Breast epithelium (tissue), 4 donors: ENCODE measurements at regions not wholly inside any gene's neighbourhood (a gene's known extent, or its start where the extent isn't known, plus 50 kb on each side); places are given as distances from the start of the nearest gene placed in this dataset.

Experiments
- DNase-seq, 2 donors: peaks; one replicate each; pipeline ENCODE4 v3.0.0-alpha.2; 2019; ENCODE audit warnings: low spot score in 2 of 2
- H3K27ac ChIP-seq, 2 donors: fragments of 200-600 bp; sonication (generic) in 1 of 2; one replicate each; pipeline ENCODE4 v1.5.1; 2016 to 2019; ENCODE audit warnings: mild to moderate bottlenecking in 1 of 2
- H3K27me3 ChIP-seq, 2 donors: fragments of 200-600 bp; sonication (generic) in 1 of 2; one replicate each; pipeline versions ENCODE4 v1.5.1 to v1.6.0; 2017 to 2019; ENCODE audit warnings: control low read depth in 1 of 2, mild to moderate bottlenecking in 1 of 2
- H3K36me3 ChIP-seq: fragments of 200-600 bp; one replicate; pipeline ENCODE4 v1.5.1; 2019
- H3K4me1 ChIP-seq, 2 donors: fragments of 200-600 bp; sonication (generic); one replicate each; pipeline ENCODE4 v1.5.1; 2016 to 2019; ENCODE audit warnings: control low read depth in 1 of 2
- H3K4me3 ChIP-seq, 3 donors: fragments of 200-600 bp; sonication (generic); 1 replicate in 2 of 3; 2 replicates in 1 of 3; pipeline ENCODE4 v1.5.1; 2016 to 2019; ENCODE audit warnings: mild to moderate bottlenecking in 3 of 3, moderate library complexity in 2 of 3
- H3K9me3 ChIP-seq, 2 donors: fragments of 200-600 bp; sonication (generic) in 1 of 2; one replicate each; pipeline ENCODE4 v1.5.1; 2016 to 2019; ENCODE audit warnings: control low read depth in 1 of 2
- POLR2A ChIP-seq: fragments of 450-650 bp; IDR thresholded peaks from one replicate; pipeline ENCODE4 v1.6.1; 2016; ENCODE audit warnings: antibody characterized with exemption, mild to moderate bottlenecking, moderate library complexity
- POLR2AphosphoS5 ChIP-seq, 3 donors: sonication (generic); formaldehyde crosslinking; IDR thresholded peaks; one replicate each; pipeline ENCODE4 v1.6.1; 2017; ENCODE audit warnings: antibody characterized with exemption in 3 of 3
- intact Hi-C: fragments of 100-400 bp; cut with DNase I; formaldehyde crosslinking; loops from one replicate; pipeline ENCODE4 v1.15.1; 2023; ENCODE audit warnings: low total_unique reads
- TF ChIP-seq, protein P1 (sequence below), 3 donors: fragments of 450-650 bp; IDR thresholded peaks; one replicate each; pipeline ENCODE4 v1.5.1; 2016 to 2017; ENCODE audit warnings: antibody characterized with exemption in 3 of 3, mild to moderate bottlenecking in 3 of 3, moderate library complexity in 3 of 3

DNA sequence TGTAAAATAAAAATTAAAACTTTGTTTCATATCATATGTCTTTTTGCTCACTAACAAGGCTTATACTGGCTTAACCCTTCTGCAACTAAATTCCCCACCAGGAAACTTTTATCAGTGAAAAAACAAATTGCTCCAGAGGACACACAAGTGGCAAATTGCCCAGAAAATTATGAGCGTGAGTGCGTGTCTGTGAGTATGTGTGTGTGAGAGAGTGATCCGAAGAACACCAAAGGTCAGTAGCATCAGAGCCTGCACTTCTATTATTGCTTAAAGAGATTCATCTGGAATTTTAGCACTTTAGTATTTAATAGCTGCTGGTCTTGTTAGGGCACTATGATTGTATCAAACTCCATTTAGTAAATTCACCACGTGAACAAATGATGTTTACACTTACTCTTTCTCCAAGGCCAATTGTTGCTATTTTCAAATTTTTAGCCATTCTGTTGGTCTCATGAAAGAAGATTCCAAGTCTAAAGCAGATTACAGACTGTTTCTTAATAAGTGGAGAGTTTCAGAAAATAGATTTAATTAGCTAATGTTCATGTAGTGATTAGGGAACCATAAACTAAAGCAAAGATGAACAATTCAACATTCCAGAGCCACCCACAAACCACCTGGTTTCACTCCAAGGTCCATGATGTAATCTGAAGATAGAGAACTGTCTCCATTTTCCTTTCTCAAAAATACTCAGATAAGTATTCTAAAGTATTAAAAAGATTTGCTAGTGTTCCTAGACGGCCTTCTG lies 91.1 kb upstream of the IL12A start:
- no peak for DNase-seq
- TF ChIP-seq, protein P1, sequence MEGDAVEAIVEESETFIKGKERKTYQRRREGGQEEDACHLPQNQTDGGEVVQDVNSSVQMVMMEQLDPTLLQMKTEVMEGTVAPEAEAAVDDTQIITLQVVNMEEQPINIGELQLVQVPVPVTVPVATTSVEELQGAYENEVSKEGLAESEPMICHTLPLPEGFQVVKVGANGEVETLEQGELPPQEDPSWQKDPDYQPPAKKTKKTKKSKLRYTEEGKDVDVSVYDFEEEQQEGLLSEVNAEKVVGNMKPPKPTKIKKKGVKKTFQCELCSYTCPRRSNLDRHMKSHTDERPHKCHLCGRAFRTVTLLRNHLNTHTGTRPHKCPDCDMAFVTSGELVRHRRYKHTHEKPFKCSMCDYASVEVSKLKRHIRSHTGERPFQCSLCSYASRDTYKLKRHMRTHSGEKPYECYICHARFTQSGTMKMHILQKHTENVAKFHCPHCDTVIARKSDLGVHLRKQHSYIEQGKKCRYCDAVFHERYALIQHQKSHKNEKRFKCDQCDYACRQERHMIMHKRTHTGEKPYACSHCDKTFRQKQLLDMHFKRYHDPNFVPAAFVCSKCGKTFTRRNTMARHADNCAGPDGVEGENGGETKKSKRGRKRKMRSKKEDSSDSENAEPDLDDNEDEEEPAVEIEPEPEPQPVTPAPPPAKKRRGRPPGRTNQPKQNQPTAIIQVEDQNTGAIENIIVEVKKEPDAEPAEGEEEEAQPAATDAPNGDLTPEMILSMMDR (IDR thresholded peaks at IDR 0.05): no peak
- TF ChIP-seq POLR2AphosphoS5 (IDR thresholded peaks at IDR 0.05): no peak
- no peak for TF ChIP-seq POLR2A
- Histone ChIP-seq H3K4me1 (peaks cover 0 to under 1% of the 10 kb centered on the region in 2 donors), H3K27me3 (no peaks in the 10 kb centered on the region), H3K9me3 (no peaks in the 10 kb centered on the region), H3K27ac (peak overlapping the region; percentile 6 to 35), H3K36me3 (no peaks in the 10 kb centered on the region), H3K4me3 (no peak overlapping the region)
- intact Hi-C loops: loop anchor here (5.0 kb wide), 1 partner anchor 520 kb away; no protein-coding TSS in a partner anchor

DNA sequence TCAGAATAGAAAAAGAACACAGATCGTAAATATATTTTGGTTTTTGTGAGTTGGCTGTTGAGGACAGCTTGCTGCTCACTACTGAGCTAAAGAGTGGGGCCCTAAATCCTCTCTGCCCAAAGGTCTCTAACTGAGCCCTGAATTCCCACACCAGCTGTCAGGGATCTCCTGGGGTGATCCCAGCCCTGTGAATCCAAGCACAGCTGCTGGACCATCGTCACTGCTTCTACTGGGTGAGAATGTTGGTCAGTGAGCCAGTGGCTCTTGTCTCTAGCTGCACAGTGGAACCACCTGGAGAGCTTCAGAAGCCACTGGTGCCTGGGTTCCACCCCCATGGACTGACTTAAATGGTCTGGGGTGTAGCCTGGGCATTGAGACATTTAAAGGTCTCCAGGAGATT lies 90.5 kb upstream of the IL12A start:
- Histone ChIP-seq H3K9me3 (no peaks in the 10 kb centered on the region), H3K36me3 (no peaks in the 10 kb centered on the region), H3K27ac (peak overlapping the region; percentile 35 to 83), H3K4me1 (no peaks in the 10 kb centered on the region), H3K4me3 (no peak overlapping the region), H3K27me3 (no peaks in the 10 kb centered on the region)
- intact Hi-C loops: loop anchor here (5.0 kb wide), 1 partner anchor 519 kb away; no protein-coding TSS in a partner anchor
- TF ChIP-seq POLR2AphosphoS5 (IDR thresholded peaks at IDR 0.05) (no peak), POLR2A (no peak)
- TF ChIP-seq, protein P1 (IDR thresholded peaks at IDR 0.05): no peak
- DNase-seq: no peak

DNA sequence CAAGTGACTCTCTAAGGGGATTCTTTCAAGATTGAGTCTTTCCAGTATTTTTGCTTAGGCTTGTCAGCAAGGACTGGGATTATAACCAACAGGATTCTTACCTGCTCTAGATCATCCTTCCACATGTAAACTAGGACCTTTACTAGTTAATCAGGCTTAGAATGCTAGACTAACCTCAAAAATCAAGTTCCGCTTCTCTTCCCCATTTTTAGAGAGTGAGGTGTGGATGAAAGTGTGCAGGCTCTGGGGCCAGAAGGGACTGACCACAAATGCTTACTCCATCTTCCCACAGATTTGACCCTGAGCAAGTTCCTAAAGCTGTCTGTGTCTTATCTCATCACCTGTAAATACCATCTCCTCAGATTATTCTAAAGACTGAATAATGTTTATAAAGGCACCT lies 89.5 kb upstream of the IL12A start:
- no peak overlapping the region for H3K4me3 ChIP-seq
- H3K27ac ChIP-seq: peak overlapping the region in 1 of 2 donors; percentile 3

DNA sequence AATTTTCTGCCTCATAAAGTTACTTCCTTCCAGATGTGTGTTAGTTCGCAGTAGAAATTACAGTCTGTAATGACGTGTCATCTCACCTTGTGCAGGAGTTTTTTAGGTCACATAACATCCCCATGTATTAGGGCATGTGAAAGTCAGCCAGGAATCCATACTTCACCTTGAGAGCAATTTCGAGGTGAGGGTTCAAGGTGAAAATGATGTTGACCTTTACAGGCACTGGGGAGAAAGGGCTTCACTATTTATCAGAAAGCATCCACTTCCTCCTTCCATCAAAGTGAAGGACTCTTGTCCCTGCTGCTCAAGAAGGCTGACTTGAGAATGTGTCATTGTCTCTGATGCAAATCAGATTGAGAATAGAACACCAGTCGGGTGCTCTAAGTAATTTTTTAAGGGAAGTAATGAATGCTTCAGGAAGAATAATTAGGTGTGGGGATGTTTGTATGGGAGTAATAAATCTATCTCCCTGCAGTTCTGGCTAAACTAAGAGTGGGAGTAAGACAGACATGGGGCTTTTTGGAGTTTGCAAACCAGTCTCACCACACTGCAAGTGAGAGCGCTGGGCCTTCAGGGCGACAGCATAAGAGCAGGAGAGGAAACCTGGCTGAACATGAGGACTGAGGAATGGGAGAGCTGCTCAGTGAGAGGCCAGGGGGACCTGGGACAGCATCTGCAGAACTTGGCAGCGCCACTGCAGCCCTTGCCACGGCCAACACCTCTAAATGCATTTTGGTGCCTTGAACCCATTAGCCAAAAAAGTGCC lies 85.9 kb upstream of the IL12A start:
- H3K9me3 ChIP-seq: no peaks in the 10 kb centered on the region
- no peak overlapping the region for H3K27ac ChIP-seq
- TF ChIP-seq POLR2AphosphoS5 (IDR thresholded peaks at IDR 0.05) (no peak), POLR2A (no peak)
- TF ChIP-seq, protein P1 (IDR thresholded peaks at IDR 0.05): no peak
- H3K4me1 ChIP-seq: no peaks in the 10 kb centered on the region
- H3K4me3 ChIP-seq: no peak overlapping the region
- intact Hi-C loops: no loop called here
- H3K36me3 ChIP-seq: no peaks in the 10 kb centered on the region
- DNase-seq: no peak
- H3K27me3 ChIP-seq: no peaks in the 10 kb centered on the region

More for the DNA sequence above, 89.5 kb upstream of the IL12A start:
- no peaks in the 10 kb centered on the region for H3K4me1 ChIP-seq
- no peak for DNase-seq
- TF ChIP-seq, protein P1 (IDR thresholded peaks at IDR 0.05): no peak
- TF ChIP-seq POLR2AphosphoS5 (IDR thresholded peaks at IDR 0.05) (no peak), POLR2A (no peak)
- H3K36me3 ChIP-seq: no peaks in the 10 kb centered on the region
- H3K9me3 ChIP-seq: no peaks in the 10 kb centered on the region
- intact Hi-C loops: loop anchor here (5.0 kb wide), 1 partner anchor 518 kb away; no protein-coding TSS in a partner anchor
- H3K27me3 ChIP-seq: no peaks in the 10 kb centered on the region

DNA sequence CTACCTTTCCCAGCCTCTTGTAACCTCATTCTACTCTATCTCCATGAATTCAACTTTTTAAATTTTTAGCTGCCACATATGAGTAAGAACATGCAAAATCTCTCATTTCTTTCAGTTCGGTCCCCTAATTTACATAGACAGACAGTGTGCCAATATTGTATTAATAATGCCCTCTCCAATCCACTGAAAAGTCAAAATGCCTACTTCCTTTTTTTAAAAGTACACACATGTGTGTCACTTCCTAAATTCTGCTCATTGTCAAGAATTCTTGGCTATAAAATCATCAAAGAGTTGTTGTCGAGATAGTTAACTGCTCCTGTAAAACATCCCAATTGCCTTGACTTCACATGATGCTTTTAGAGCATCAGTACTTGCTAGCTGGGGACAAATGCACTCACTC lies 84.2 kb upstream of the IL12A start:
- intact Hi-C loops: no loop called here

More for the DNA sequence above, 84.2 kb upstream of the IL12A start:
- Histone ChIP-seq H3K27me3 (no peaks in the 10 kb centered on the region), H3K36me3 (no peaks in the 10 kb centered on the region), H3K27ac (no peak overlapping the region), H3K9me3 (no peaks in the 10 kb centered on the region), H3K4me3 (no peak overlapping the region), H3K4me1 (no peaks in the 10 kb centered on the region)
- TF ChIP-seq POLR2A (no peak), POLR2AphosphoS5 (IDR thresholded peaks at IDR 0.05) (no peak)
- TF ChIP-seq, protein P1 (IDR thresholded peaks at IDR 0.05): no peak
- DNase-seq: no peak
